Left ventricle myocardium inferior (tissue), 1 donor: ENCODE measurements at regions not wholly inside any gene's neighbourhood (a gene's known extent, or its start where the extent isn't known, plus 50 kb on each side); places are given as distances from the start of the nearest gene placed in this dataset.
"Not testable (repeated sequence)": the region's sequence is repeated elsewhere in the genome, so short reads cannot be mapped to it uniquely, and the experiment has no call there.

Experiments
- DNase-seq: peaks from one replicate; pipeline ENCODE4 v3.0.0-alpha.2; 2020
- H3K27ac ChIP-seq: fragments of 200-600 bp; replicated peaks from 2 replicates; pipeline ENCODE4 v1.8.0; 2021
- H3K27me3 ChIP-seq: fragments of 200-600 bp; 2 replicates; pipeline ENCODE4 v1.8.0; 2021; ENCODE audit warnings: low read depth
- H3K36me3 ChIP-seq: fragments of 200-600 bp; 2 replicates; pipeline ENCODE4 v1.8.0; 2021
- H3K4me1 ChIP-seq: fragments of 200-600 bp; 2 replicates; pipeline ENCODE4 v1.8.0; 2021
- H3K4me3 ChIP-seq: fragments of 200-600 bp; 2 replicates; pipeline ENCODE4 v1.8.0; 2021; ENCODE audit warnings: mild to moderate bottlenecking, moderate library complexity
- H3K9me3 ChIP-seq: fragments of 200-600 bp; replicated peaks from 2 replicates; pipeline ENCODE4 v1.8.0; 2021
- CTCF ChIP-seq: fragments of 200-600 bp; IDR thresholded peaks from 2 replicates; pipeline ENCODE4 v1.8.0; 2021; ENCODE audit warnings: antibody characterized with exemption, mild to moderate bottlenecking, borderline replicate concordance
- intact Hi-C: fragments of 100-400 bp; cut with micrococcal nuclease; formaldehyde crosslinking; loops from one replicate; pipeline ENCODE4 v1.11.0; 2022
- donor health status: DM: no; HTN: yes; CAD: no; lungs with severe emphysema.

- Histone ChIP-seq H3K4me3 (no peak overlapping the region), H3K36me3 (no peaks in the 10 kb centered on the region), H3K9me3 (peaks cover 9% of the 10 kb centered on the region), H3K27me3 (no peaks in the 10 kb centered on the region), H3K27ac (no peak overlapping the region), H3K4me1 (peaks cover 7% of the 10 kb centered on the region)
- no peak for DNase-seq
- intact Hi-C loops, result no loop called here
- TF ChIP-seq CTCF, result no peak
These were observed 123.8 kb downstream of the DMRT2 start for GRCh38 chr9:1173993-1174392.

- H3K27ac ChIP-seq, result no peak overlapping the region
- no peaks in the 10 kb centered on the region for H3K27me3 ChIP-seq
- no peak overlapping the region for H3K4me3 ChIP-seq
- DNase-seq, result no peak
- H3K4me1 ChIP-seq, result no peaks in the 10 kb centered on the region
- intact Hi-C loops, result no loop called here
- TF ChIP-seq CTCF, result no peak
- H3K36me3 ChIP-seq, result no peaks in the 10 kb centered on the region
- peaks cover 19% of the 10 kb centered on the region for H3K9me3 ChIP-seq
These were observed 129.2 kb downstream of the DMRT2 start for GRCh38 chr9:1179366-1179765.

DNA sequence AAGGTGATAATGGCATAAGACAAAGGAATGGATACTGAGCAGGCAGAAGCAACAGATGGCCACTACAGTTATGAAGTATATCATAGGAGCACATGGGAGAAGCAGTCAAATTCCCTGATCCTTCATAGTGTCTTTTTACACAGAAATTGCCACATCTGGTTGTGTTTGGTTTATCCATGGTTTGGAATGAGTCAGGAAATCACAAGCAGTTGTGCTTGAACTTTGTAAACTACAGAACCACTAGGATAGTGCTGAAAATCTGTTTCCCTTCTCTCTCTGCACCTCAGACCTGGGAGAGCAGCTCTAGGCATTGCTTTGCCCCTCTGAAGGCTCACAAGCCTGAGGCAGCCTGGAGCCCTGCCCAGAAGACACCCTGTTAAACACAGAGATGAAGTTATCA, 134.0 kb downstream of the DMRT2 start:
- no peak overlapping the region for H3K4me3 ChIP-seq
- H3K36me3 ChIP-seq, result no peaks in the 10 kb centered on the region
- no peaks in the 10 kb centered on the region for H3K4me1 ChIP-seq
- no peaks in the 10 kb centered on the region for H3K27me3 ChIP-seq
- TF ChIP-seq CTCF, result no peak
- no peak overlapping the region for H3K27ac ChIP-seq
- intact Hi-C loops, result no loop called here
- peaks cover 36% of the 10 kb centered on the region for H3K9me3 ChIP-seq
- no peak for DNase-seq

DNA sequence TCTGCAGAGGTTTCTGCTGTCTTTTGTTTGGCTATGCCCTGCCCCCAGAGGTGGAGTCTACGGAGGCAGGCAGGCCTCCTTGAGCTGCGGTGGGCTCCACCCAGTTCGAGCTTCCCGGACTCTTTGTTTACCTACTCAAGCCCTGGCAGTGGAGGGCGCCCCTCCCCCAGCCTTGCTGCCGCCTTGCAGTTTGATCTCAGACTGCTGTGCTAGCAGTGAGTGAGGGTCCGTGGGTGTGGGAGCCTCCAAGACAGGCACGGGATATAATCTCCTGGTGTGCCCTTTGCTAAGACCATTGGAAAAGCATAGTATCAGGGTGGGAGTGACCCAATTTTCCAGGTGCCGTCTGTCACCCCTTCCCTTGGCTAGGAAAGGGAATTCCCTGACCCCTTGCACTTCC, 137.0 kb downstream of the DMRT2 start:
- H3K36me3 ChIP-seq, H3K4me1 ChIP-seq, intact Hi-C loops: not testable (repeated sequence)

GRCh38 chr9:1195636-1196035, 145.5 kb downstream of the DMRT2 start:
- DNase-seq, result not testable (repeated sequence)

More for the DNA sequence above, 137.0 kb downstream of the DMRT2 start:
- H3K9me3 ChIP-seq, result peaks cover 27% of the 10 kb centered on the region
- H3K27ac ChIP-seq, H3K27me3 ChIP-seq, DNase-seq, H3K4me3 ChIP-seq: not testable (repeated sequence)

DNA sequence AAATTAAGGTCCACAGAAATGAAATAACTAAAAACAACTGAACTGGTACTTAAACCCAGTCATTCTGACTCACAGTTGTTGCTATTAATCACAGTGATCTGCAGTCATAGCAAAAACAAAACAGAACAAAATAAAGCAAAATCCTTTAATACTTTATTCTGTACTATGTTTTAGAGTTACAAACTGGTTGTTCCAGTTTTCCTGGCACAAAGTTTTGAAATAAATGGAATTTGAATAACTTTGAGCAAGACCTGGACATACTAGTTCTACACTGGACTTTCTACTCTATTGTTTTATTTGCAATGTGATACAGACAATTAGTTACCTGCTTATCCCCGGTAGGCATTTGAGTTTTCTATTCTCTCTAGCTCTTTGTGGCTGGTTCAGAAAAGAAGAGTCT, 147.9 kb downstream of the DMRT2 start:
- no peak for TF ChIP-seq CTCF
- intact Hi-C loops, result no loop called here
- Histone ChIP-seq H3K4me1 (peaks cover 7% of the 10 kb centered on the region), H3K27ac (no peak overlapping the region), H3K4me3 (no peak overlapping the region), H3K36me3 (no peaks in the 10 kb centered on the region), H3K9me3 (no peaks in the 10 kb centered on the region), H3K27me3 (no peaks in the 10 kb centered on the region)
- no peak for DNase-seq

More at GRCh38 chr9:1195636-1196035, 145.5 kb downstream of the DMRT2 start:
- H3K4me1 ChIP-seq, H3K9me3 ChIP-seq, intact Hi-C loops, H3K27me3 ChIP-seq, H3K36me3 ChIP-seq, H3K4me3 ChIP-seq, H3K27ac ChIP-seq: not testable (repeated sequence)

- intact Hi-C loops, result no loop called here
- no peak for TF ChIP-seq CTCF
- Histone ChIP-seq H3K4me3 (no peak overlapping the region), H3K27me3 (no peaks in the 10 kb centered on the region), H3K27ac (peak overlapping the region; percentile 76), H3K4me1 (peaks cover 7% of the 10 kb centered on the region), H3K36me3 (no peaks in the 10 kb centered on the region), H3K9me3 (no peaks in the 10 kb centered on the region)
- peak; percentile 46 for DNase-seq
These were observed 150.7 kb downstream of the DMRT2 start for GRCh38 chr9:1200847-1201251.
